Thoracic aorta (tissue), 2 donors: ENCODE measurements at regions not wholly inside any gene's neighbourhood (a gene's known extent, or its start where the extent isn't known, plus 50 kb on each side); places are given as distances from the start of the nearest gene placed in this dataset.

Source experiments
- ATAC-seq: fragments of 150-250 bp; one replicate; pipeline ENCODE4 v1.8.0; 2017; ENCODE audit warnings: low read depth; ENCODE audit not compliant: insufficient number of reproducible peaks, low FRiP score
- DNase-seq: peaks from one replicate; pipeline ENCODE4 v3.0.0-alpha.2; 2020; ENCODE audit warnings: low spot score
- H3K27ac ChIP-seq, 2 donors: fragments of 200-600 bp; sonication (generic); 1 replicate in 1 of 2; 2 replicates in 1 of 2; pipeline ENCODE4 v1.5.1; 2016; ENCODE audit warnings: mild to moderate bottlenecking in 2 of 2, moderate library complexity in 2 of 2
- H3K27me3 ChIP-seq: fragments of 200-600 bp; sonication (generic); replicated peaks from 2 replicates; pipeline ENCODE4 v1.6.0; 2016; ENCODE audit warnings: mild to moderate bottlenecking; ENCODE audit not compliant: insufficient read depth
- H3K36me3 ChIP-seq: fragments of 200-600 bp; sonication (generic); one replicate; pipeline ENCODE4 v1.5.1; 2016
- H3K4me1 ChIP-seq, 2 donors: fragments of 200-600 bp; sonication (generic); 1 replicate in 1 of 2; 2 replicates in 1 of 2; pipeline versions ENCODE4 v1.5.1 to v1.6.0; 2016; ENCODE audit warnings: low read depth in 2 of 2, mild to moderate bottlenecking in 1 of 2; ENCODE audit not compliant: control insufficient read depth in 1 of 2
- H3K4me3 ChIP-seq: fragments of 200-600 bp; sonication (generic); 2 replicates; pipeline ENCODE4 v1.5.1; 2016; ENCODE audit warnings: mild to moderate bottlenecking
- H3K9me3 ChIP-seq: fragments of 200-600 bp; sonication (generic); 2 replicates; pipeline ENCODE4 v1.5.1; 2016
- TF ChIP-seq, protein P1 (sequence below): fragments of 200-600 bp; sonication (generic); IDR thresholded peaks from one replicate; pipeline ENCODE4 v1.5.1; 2019; ENCODE audit warnings: antibody characterized with exemption

DNA sequence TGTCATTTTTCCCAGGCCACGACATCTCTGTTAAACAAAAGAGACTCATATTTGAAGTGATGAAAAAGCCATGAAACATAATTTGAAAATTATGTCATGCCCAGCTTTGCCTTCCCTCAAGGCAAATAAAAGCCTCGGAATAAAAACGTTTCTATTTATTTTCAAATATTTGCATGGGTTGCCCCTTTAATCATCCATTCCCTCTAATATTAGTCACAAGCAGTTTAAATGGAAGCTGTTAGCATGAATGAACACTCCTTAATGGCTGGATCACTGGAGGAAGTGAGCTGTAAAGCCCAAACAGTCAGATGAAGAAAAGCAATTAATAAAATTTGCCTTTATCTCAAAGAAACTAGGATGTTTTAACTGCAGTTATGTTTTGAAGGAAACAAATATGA lies 69.3 kb upstream of the STMND1 start:
- ATAC-seq (no peak), DNase-seq (no peak)
- no peaks in the 10 kb centered on the region for H3K27me3 ChIP-seq
- TF ChIP-seq, protein P1, sequence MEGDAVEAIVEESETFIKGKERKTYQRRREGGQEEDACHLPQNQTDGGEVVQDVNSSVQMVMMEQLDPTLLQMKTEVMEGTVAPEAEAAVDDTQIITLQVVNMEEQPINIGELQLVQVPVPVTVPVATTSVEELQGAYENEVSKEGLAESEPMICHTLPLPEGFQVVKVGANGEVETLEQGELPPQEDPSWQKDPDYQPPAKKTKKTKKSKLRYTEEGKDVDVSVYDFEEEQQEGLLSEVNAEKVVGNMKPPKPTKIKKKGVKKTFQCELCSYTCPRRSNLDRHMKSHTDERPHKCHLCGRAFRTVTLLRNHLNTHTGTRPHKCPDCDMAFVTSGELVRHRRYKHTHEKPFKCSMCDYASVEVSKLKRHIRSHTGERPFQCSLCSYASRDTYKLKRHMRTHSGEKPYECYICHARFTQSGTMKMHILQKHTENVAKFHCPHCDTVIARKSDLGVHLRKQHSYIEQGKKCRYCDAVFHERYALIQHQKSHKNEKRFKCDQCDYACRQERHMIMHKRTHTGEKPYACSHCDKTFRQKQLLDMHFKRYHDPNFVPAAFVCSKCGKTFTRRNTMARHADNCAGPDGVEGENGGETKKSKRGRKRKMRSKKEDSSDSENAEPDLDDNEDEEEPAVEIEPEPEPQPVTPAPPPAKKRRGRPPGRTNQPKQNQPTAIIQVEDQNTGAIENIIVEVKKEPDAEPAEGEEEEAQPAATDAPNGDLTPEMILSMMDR = no peak
- H3K4me3 ChIP-seq = peak overlapping the region; percentile 55
- peak overlapping the region; percentile 57 to 72 for H3K27ac ChIP-seq
- H3K36me3 ChIP-seq = no peaks in the 10 kb centered on the region
- no peaks in the 10 kb centered on the region for H3K9me3 ChIP-seq
- peaks cover 2 to 18% of the 10 kb centered on the region in 2 donors for H3K4me1 ChIP-seq

DNA sequence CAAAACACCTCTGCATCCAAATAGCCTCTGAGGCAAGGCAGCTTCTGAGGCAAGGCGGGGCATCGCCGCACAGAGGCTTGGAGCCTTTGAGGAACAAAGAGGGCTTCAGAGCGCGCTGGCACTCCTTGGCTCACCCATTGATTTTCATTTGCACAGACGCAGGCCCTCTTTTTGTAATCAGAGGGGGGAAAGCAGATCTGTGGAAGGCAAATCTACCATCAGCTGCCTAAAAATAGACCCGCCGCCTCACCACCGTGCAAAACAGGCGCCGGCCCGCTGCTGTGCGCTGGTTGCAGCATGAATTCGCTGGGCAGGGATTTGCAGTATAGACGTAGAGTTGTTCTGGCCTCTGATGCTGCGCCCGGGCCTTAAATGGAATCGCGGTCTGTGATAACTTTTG lies 69.9 kb upstream of the STMND1 start:
- H3K27me3 ChIP-seq = no peaks in the 10 kb centered on the region
- peak overlapping the region; percentile 57 to 72 for H3K27ac ChIP-seq
- TF ChIP-seq, protein P1 = no peak
- no peak for ATAC-seq
- H3K9me3 ChIP-seq = no peaks in the 10 kb centered on the region
- peak overlapping the region; percentile 55 for H3K4me3 ChIP-seq
- no peak for DNase-seq
- peaks cover 2 to 18% of the 10 kb centered on the region in 2 donors for H3K4me1 ChIP-seq
- H3K36me3 ChIP-seq = no peaks in the 10 kb centered on the region

DNA sequence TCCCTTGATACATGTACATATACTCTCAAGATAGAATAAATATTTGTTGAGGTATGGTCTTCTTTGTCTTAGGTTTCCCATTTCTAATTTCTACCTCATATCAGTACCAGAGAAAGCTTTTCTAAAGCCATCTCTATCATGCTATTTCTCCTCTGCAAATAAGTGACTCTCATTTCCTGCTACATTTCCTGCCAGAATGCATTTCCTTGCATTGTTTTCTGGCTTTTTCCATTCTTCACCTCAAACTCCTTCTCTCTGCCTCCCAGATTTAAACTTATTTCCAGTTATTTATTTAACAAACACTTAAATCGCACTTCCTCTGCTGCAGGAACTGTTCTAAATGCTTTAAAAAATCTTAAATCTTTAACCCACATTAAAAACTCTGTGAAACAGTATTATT lies 74.4 kb upstream of the STMND1 start:
- Histone ChIP-seq H3K4me3 (no peak overlapping the region), H3K27ac (no peak overlapping the region), H3K4me1 (peaks cover 0 to 6% of the 10 kb centered on the region in 2 donors), H3K27me3 (no peaks in the 10 kb centered on the region), H3K36me3 (no peaks in the 10 kb centered on the region), H3K9me3 (peaks cover 7% of the 10 kb centered on the region)
- TF ChIP-seq, protein P1 = no peak
- ATAC-seq = no peak
- DNase-seq = no peak

DNA sequence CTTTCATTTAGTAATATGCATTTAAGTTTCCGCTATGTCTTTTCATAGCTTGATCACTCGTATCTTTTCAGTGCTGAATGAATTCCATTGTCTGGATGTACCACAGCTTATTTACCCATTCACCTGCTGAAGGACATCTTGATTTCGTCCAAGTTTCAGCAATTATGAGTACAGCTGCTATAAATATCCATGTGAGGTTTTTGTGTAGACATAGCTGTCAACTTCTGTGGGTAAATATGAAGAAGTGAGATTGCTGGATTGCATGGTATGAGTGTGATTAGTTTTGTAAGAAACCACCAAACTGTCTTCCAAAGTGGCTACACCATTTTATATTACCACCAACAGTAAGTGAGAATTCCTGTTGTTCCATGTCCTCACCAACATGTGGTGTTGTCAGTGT lies 79.2 kb upstream of the STMND1 start:
- H3K36me3 ChIP-seq = no peaks in the 10 kb centered on the region
- peaks cover 7% of the 10 kb centered on the region for H3K9me3 ChIP-seq
- TF ChIP-seq, protein P1 = no peak
- H3K27me3 ChIP-seq = no peaks in the 10 kb centered on the region
- H3K4me1 ChIP-seq = no peaks in the 10 kb centered on the region
- ATAC-seq (no peak), DNase-seq (no peak)
- H3K27ac ChIP-seq = no peak overlapping the region
- H3K4me3 ChIP-seq = no peak overlapping the region

DNA sequence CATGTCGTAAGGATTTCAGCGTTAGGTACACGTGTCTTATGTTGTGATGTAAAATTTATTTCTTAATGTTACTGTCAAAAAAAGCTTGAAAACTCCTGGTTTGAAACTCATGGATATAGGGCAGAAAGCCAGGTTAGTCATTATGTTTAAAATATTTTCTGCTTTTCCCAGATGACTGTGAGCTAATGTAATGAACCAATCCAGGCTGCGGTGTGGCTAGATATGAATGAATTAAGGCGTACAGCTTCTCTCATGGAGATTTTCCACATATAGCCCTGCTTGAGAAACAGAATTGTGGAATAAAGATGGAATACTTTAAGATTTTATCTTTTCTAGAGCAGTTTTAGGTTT lies 80.3 kb upstream of the STMND1 start:
- no peak overlapping the region for H3K4me3 ChIP-seq
- TF ChIP-seq, protein P1 = no peak
- ATAC-seq (no peak), DNase-seq (no peak)
- no peak overlapping the region for H3K27ac ChIP-seq
- H3K27me3 ChIP-seq = no peaks in the 10 kb centered on the region
- no peaks in the 10 kb centered on the region for H3K36me3 ChIP-seq
- no peaks in the 10 kb centered on the region for H3K4me1 ChIP-seq
- peaks cover 7% of the 10 kb centered on the region for H3K9me3 ChIP-seq
